Adrenal gland (tissue), 9 donors: ENCODE measurements at regions not wholly inside any gene's neighbourhood (a gene's known extent, or its start where the extent isn't known, plus 50 kb on each side); places are given as distances from the start of the nearest gene placed in this dataset.

Experiments
- DNase-seq, 7 donors: peaks; one replicate each; pipeline ENCODE4 v3.0.0-alpha.2; 2019 to 2020
- H3K27ac ChIP-seq, 5 donors: fragments of 200-600 bp; sonication (generic) in 4 of 5; 1 replicate in 3 of 5; 2 replicates in 2 of 5; pipeline versions ENCODE4 v1.5.1 to v1.8.0; 2016 to 2020; ENCODE audit warnings: mild to moderate bottlenecking in 1 of 5
- H3K27me3 ChIP-seq: fragments of 200-600 bp; 2 replicates; pipeline ENCODE4 v1.8.0; 2021
- H3K36me3 ChIP-seq, 2 donors: fragments of 200-600 bp; replicated peaks in 1 of 2; 1 replicate in 1 of 2; 2 replicates in 1 of 2; pipeline versions ENCODE4 v1.5.1 to v1.8.0; 2018 to 2022
- H3K4me1 ChIP-seq, 2 donors: fragments of 200-600 bp; replicated peaks in 1 of 2; 1 replicate in 1 of 2; 2 replicates in 1 of 2; pipeline versions ENCODE4 v1.5.1 to v1.8.0; 2018 to 2021
- H3K4me3 ChIP-seq, 4 donors: fragments of 200-600 bp; sonication (generic) in 3 of 4; one replicate each; pipeline ENCODE4 v1.5.1; 2016 to 2018
- H3K9me3 ChIP-seq, 3 donors: fragments of 200-600 bp; sonication (generic) in 1 of 3; replicated peaks in 1 of 3; 1 replicate in 2 of 3; 2 replicates in 1 of 3; pipeline versions ENCODE4 v1.5.1 to v1.8.0; 2016 to 2021
- POLR2A ChIP-seq, 2 donors: fragments of 450-650 bp; IDR thresholded peaks; one replicate each; pipeline ENCODE4 v1.6.1; 2017; ENCODE audit warnings: antibody characterized with exemption in 2 of 2, mild to moderate bottlenecking in 2 of 2, moderate library complexity in 1 of 2
- WGBS, 4 donors: extraction: QIAGEN DNeasy Blood & Tissue Kit in 2 of 4; methylation state at CpG; one replicate each; pipeline versions ENCODE4 v1.1.5 to v1.1.7; 2013 to 2017; 5-methylcytosine and 5-hydroxymethylcytosine counted together
- intact Hi-C, 2 donors: fragments of 100-400 bp; cut with DNase I; formaldehyde crosslinking; loops; one replicate each; pipeline versions ENCODE4 v1.14.1 to v1.15.0; 2022 to 2023
- TF ChIP-seq, protein P1 (sequence below), 6 experiments: fragments of 450-650 bp in 4 of 6; fragments of 200-600 bp in 2 of 6; sonication (generic) in 1 of 6; IDR thresholded peaks; 1 replicate in 5 of 6; 2 replicates in 1 of 6; pipeline versions ENCODE4 v1.5.1 to v1.8.0; 2016 to 2021; ENCODE audit warnings: antibody characterized with exemption in 6 of 6, mild to moderate bottlenecking in 2 of 6, moderate library complexity in 1 of 6
- donor health status: healthy with polysubstance abuse.
- donor health status: Bipolar disorder and iron deficiency.
- donor health status: DM: yes; HTN: yes; CAD: no.
- donor health status: DM: no; HTN: no; CAD: no.
- donor health status: DM: no; HTN: no; CAD: no.

DNA sequence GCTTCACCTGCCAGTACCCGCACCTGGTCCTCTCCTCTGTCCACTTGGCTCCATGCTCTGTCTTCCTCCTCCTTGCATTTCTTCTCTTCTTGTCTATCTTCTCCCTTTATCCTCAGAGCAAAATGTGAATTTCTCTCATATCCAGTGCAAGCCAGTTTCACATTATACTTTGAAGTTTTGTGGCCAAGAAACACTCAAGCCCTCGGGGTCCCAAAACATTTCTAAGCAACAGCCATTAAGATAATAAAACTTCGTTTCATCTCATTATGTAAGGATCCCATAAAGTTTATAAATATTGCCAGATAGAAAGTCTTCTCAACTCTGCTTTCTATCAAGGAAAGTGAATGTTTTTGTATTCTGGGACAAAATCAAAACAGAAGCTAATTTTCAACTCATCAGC, 178.8 kb downstream of the SNX18 start:
- no peaks in the 10 kb centered on the region for H3K4me1 ChIP-seq
- intact Hi-C loops, result no loop called here
- H3K27me3 ChIP-seq, result no peaks in the 10 kb centered on the region
- DNase-seq, result no peak
- WGBS, 4 donors, result 72 to 78% (median 73%) methylated on average over 3 of the region's 3 CpGs
- TF ChIP-seq POLR2A (IDR thresholded peaks at IDR 0.05), result no peak
- TF ChIP-seq, protein P1, sequence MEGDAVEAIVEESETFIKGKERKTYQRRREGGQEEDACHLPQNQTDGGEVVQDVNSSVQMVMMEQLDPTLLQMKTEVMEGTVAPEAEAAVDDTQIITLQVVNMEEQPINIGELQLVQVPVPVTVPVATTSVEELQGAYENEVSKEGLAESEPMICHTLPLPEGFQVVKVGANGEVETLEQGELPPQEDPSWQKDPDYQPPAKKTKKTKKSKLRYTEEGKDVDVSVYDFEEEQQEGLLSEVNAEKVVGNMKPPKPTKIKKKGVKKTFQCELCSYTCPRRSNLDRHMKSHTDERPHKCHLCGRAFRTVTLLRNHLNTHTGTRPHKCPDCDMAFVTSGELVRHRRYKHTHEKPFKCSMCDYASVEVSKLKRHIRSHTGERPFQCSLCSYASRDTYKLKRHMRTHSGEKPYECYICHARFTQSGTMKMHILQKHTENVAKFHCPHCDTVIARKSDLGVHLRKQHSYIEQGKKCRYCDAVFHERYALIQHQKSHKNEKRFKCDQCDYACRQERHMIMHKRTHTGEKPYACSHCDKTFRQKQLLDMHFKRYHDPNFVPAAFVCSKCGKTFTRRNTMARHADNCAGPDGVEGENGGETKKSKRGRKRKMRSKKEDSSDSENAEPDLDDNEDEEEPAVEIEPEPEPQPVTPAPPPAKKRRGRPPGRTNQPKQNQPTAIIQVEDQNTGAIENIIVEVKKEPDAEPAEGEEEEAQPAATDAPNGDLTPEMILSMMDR (IDR thresholded peaks at IDR 0.05), result no peak
- no peaks in the 10 kb centered on the region for H3K36me3 ChIP-seq
- no peaks in the 10 kb centered on the region for H3K9me3 ChIP-seq
- no peak overlapping the region for H3K4me3 ChIP-seq
- H3K27ac ChIP-seq, result no peak overlapping the region

DNA sequence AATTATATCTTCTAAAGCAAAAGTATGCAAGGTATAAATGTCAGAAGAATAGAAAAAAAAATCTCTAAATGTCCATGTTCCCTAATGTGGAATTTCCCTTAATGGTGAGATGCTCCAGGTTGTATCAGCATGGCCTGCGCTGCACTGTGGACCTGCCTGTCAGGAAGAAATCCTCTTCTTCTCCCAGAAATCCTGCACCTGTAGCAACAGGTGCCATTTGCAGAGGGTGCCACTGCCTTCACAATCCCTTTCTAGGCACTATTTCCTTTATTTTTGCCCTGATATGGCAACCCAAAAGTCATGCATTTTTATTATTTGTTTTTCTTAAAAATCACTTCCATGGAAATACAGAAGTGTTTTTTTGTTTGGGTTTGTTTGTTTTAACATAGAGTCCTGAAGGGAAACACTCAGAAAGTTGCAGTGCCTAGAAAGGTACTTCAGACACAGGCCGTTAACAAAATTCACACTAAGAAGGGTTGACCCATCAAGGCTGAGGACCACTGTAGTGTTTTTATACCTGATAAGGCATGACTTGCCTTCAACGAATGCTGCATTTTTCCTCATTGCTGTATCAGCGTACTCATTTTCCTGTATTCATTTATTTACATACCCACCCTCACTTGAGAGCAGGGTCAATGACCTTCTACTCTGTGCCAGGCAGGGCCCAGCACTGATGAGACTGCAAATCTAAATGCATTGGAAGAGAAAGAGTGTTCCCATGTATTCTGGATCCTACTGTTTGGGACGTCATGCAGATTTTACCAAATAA, 177.8 kb downstream of the SNX18 start:
- TF ChIP-seq POLR2A (IDR thresholded peaks at IDR 0.05), result no peak
- TF ChIP-seq, protein P1 (IDR thresholded peaks at IDR 0.05), result no peak
- DNase-seq, result no peak
- H3K9me3 ChIP-seq, result no peaks in the 10 kb centered on the region
- intact Hi-C loops, result no loop called here
- WGBS, 4 donors, result 81 to 94% (median 88%) methylated on average over 5 of the region's 5 CpGs
- H3K27me3 ChIP-seq, result no peaks in the 10 kb centered on the region
- H3K36me3 ChIP-seq, result no peaks in the 10 kb centered on the region
- H3K4me1 ChIP-seq, result no peaks in the 10 kb centered on the region
- no peak overlapping the region for H3K27ac ChIP-seq
- H3K4me3 ChIP-seq, result no peak overlapping the region

- WGBS, 4 donors, result 90 to 95% (median 92%) methylated on average over 5 to 7 of the region's 7 CpGs
- H3K4me1 ChIP-seq, result no peaks in the 10 kb centered on the region
- DNase-seq, result no peak
- no peak for TF ChIP-seq POLR2A (IDR thresholded peaks at IDR 0.05)
- TF ChIP-seq, protein P1 (IDR thresholded peaks at IDR 0.05), result no peak
- H3K36me3 ChIP-seq, result no peaks in the 10 kb centered on the region
- intact Hi-C loops, result no loop called here
- H3K4me3 ChIP-seq, result no peak overlapping the region
- H3K27ac ChIP-seq, result no peak overlapping the region
- no peaks in the 10 kb centered on the region for H3K27me3 ChIP-seq
- no peaks in the 10 kb centered on the region for H3K9me3 ChIP-seq
Measured at GRCh38 chr5:54693936-54694657, 176.5 kb downstream of the SNX18 start.

DNA sequence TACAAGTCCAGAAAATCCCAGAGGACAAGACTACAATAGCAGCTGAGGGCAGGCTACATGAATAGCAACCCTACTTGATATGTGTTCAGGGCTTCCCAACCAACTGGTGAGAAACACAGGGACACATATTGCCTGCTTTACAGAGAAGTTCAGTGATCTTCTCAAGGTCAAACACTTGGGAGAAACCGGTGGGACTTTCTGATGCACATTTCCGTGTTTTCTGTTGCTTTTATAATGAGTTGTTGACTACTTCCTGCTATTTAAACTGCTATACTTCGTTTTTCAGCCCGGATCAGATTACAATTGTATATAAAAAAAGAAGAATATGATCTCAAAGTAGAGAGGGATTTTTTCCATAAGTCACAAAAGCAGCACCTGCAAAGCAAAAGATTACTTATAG, 175.1 kb downstream of the SNX18 start:
- 64 to 72% (median 68%) methylated on average over 4 of the region's 4 CpGs for WGBS, 4 donors
- no peak for DNase-seq
- intact Hi-C loops, result no loop called here
- no peaks in the 10 kb centered on the region for H3K4me1 ChIP-seq
- H3K9me3 ChIP-seq, result no peaks in the 10 kb centered on the region
- no peak overlapping the region for H3K27ac ChIP-seq
- H3K4me3 ChIP-seq, result no peak overlapping the region
- H3K27me3 ChIP-seq, result no peaks in the 10 kb centered on the region
- H3K36me3 ChIP-seq, result no peaks in the 10 kb centered on the region
- TF ChIP-seq POLR2A (IDR thresholded peaks at IDR 0.05), result no peak
- TF ChIP-seq, protein P1 (IDR thresholded peaks at IDR 0.05), result no peak
